Tibial artery (tissue), 4 donors: ENCODE measurements at regions not wholly inside any gene's neighbourhood (a gene's known extent, or its start where the extent isn't known, plus 50 kb on each side); places are given as distances from the start of the nearest gene placed in this dataset.

Source experiments
- DNase-seq, 2 donors: peaks; one replicate each; pipeline ENCODE4 v3.0.0-alpha.2; 2019
- H3K27ac ChIP-seq, 2 donors: fragments of 200-600 bp; sonication (generic) in 1 of 2; 1 replicate in 1 of 2; 2 replicates in 1 of 2; pipeline ENCODE4 v1.5.1; 2018 to 2019; ENCODE audit warnings: mild to moderate bottlenecking in 1 of 2
- H3K27me3 ChIP-seq, 2 donors: fragments of 200-600 bp; sonication (generic) in 1 of 2; one replicate each; pipeline versions ENCODE4 v1.5.1 to v1.6.0; 2016 to 2019
- H3K36me3 ChIP-seq, 3 donors: fragments of 200-600 bp; sonication (generic) in 2 of 3; one replicate each; pipeline ENCODE4 v1.5.1; 2016 to 2019; ENCODE audit warnings: mild to moderate bottlenecking in 2 of 3
- H3K4me1 ChIP-seq, 4 donors: fragments of 200-600 bp; sonication (generic) in 2 of 4; 1 replicate in 3 of 4; 2 replicates in 1 of 4; pipeline ENCODE4 v1.5.1; 2016 to 2019
- H3K4me3 ChIP-seq, 2 donors: fragments of 200-600 bp; sonication (generic) in 1 of 2; 1 replicate in 1 of 2; 2 replicates in 1 of 2; pipeline ENCODE4 v1.5.1; 2018 to 2019; ENCODE audit warnings: mild to moderate bottlenecking in 2 of 2
- H3K9me3 ChIP-seq, 3 donors: fragments of 200-600 bp; sonication (generic) in 1 of 3; one replicate each; pipeline ENCODE4 v1.5.1; 2016 to 2019
- CTCF ChIP-seq, 2 experiments: fragments of 200-600 bp in 1 of 2; fragments of 450-650 bp in 1 of 2; IDR thresholded peaks; one replicate each; pipeline ENCODE4 v1.5.1; 2017 to 2019; ENCODE audit warnings: antibody characterized with exemption in 2 of 2, mild to moderate bottlenecking in 1 of 2, moderate library complexity in 1 of 2
- intact Hi-C: fragments of 100-400 bp; cut with DNase I; formaldehyde crosslinking; loops from one replicate; pipeline ENCODE4 v1.15.0; 2023; ENCODE audit warnings: low total_unique reads

DNA sequence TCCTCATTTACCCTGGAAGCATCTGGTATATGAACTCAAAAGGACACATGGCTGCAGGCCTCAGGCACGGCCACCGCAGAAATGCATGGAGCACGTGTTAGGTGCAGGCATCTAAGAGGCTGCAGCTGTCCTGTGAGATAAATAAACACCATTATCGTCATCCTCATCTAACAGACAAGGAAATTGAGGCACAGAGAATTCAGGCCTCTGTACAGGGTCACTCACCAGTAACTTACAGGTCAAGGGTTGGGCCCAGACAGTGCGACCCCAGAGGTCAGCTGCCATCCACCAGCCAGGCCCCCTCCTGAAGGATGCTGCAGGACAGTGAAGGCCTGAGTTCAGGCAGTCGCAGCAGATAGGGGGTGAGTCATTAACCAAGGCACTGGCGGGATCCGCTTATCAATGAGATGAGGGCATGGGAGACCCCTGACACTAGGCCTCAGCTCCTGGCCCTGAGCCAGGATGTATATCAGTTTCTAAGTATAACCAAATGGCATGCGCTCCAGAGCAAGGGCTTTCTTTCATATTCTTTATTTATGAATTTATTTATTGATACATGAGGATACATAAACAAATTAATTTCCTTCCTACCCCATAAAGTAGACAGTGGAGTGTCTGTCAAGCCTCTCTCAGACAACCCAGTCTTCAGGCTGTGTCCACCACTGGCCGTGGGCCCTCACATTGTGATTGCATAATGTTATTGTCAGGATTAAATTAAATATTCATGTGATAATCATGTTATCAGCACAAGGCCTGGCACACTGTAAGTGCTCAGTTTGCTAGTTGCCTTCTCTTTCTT lies 316.9 kb downstream of the QKI start:
- no peak for TF ChIP-seq CTCF (IDR thresholded peaks at IDR 0.05)
- Histone ChIP-seq H3K27me3 (no peaks in the 10 kb centered on the region), H3K27ac (no peak overlapping the region), H3K4me3 (no peak overlapping the region), H3K4me1 (no peaks in the 10 kb centered on the region), H3K9me3 (no peaks in the 10 kb centered on the region), H3K36me3 (no peaks in the 10 kb centered on the region)
- peak in 1 of 2 donors; percentile 43 for DNase-seq
- intact Hi-C loops = no loop called here

DNA sequence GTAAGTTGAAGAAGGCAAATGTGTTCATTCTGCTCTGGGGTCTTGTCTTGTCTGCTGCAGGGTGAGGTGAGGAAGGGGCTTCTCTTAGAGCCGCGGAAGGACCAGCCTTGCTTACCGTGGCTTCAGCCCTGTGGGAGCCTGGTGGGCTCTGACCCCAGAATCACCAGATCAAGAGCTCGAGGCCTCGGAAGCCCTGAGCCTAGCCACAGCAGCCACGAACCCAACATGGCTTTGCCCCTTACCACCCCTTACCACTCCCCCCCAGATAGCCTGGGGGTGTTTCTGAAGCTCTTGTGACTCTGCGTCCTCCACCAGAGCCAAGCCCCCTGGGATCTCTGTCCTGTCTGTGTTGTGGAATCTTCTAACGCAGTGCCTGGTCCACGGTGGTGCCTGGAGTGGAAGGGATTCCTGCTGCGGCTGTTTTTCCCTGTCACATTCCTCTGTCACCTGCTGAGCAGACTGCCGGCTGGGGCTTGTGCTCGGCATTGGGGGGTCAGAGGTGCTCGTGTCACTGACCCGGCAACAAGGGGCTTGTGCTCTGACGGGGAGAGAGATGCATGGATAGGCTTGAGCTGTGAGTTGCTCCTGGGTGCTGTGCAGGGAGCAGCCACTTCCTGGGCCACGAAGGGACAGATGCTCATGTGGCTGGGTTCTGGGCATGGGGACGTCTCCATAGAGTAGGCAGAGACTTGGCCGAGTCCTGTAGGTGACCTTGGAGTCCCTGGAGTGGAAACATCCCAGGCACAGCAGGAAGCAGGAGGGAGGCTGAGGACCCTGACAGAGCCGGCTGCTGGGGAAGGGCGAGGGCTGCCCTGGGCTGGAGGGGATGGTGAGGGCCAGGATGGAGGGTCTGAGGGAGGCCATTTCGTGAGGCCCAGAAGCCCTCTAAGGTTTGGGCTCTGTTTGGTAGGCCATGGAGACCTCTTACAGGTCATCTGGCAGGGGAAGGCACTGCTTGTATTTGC lies 316.0 kb downstream of the QKI start:
- Histone ChIP-seq H3K4me3 (no peak overlapping the region), H3K36me3 (no peaks in the 10 kb centered on the region), H3K27ac (no peak overlapping the region), H3K27me3 (no peaks in the 10 kb centered on the region), H3K9me3 (no peaks in the 10 kb centered on the region), H3K4me1 (no peaks in the 10 kb centered on the region)
- intact Hi-C loops = no loop called here
- DNase-seq = peak in 1 of 2 donors; percentile 56
- TF ChIP-seq CTCF (IDR thresholded peaks at IDR 0.05) = no peak

- Histone ChIP-seq H3K4me1 (no peaks in the 10 kb centered on the region), H3K36me3 (no peaks in the 10 kb centered on the region), H3K27ac (no peak overlapping the region), H3K4me3 (no peak overlapping the region), H3K9me3 (no peaks in the 10 kb centered on the region), H3K27me3 (no peaks in the 10 kb centered on the region)
- intact Hi-C loops = no loop called here
- no peak for TF ChIP-seq CTCF (IDR thresholded peaks at IDR 0.05)
- peak in 1 of 2 donors; percentile 35 for DNase-seq
Measured at GRCh38 chr6:163729127-163729872, 314.8 kb downstream of the QKI start.

- no peak for TF ChIP-seq CTCF (IDR thresholded peaks at IDR 0.05)
- no peaks in the 10 kb centered on the region for H3K27me3 ChIP-seq
- intact Hi-C loops = no loop called here
- no peak overlapping the region for H3K27ac ChIP-seq
- DNase-seq = peak in 1 of 2 donors; percentile 42
- no peaks in the 10 kb centered on the region for H3K4me1 ChIP-seq
- H3K4me3 ChIP-seq = no peak overlapping the region
- no peaks in the 10 kb centered on the region for H3K36me3 ChIP-seq
- no peaks in the 10 kb centered on the region for H3K9me3 ChIP-seq
Measured at GRCh38 chr6:163728442-163729126, 314.1 kb downstream of the QKI start.
